GM12878 (cell line): ENCODE measurements at regions not wholly inside any gene's neighbourhood (a gene's known extent, or its start where the extent isn't known, plus 50 kb on each side); places are given as distances from the start of the nearest gene placed in this dataset.

ENCODE experiments used
- ATAC-seq: fragments of 200-7000 bp; cut with Tn5 transposase; 3 replicates; pipeline ENCODE4 v1.9.1; 2020; ENCODE audit warnings: mild to moderate bottlenecking, moderate library complexity
- BruUV-seq: library from RNA; stranded (reverse); fragments of 400-500 nt; replicated peaks from 2 replicates; lab custom pipeline; 2021; lab: Mats Ljungman, UMichigan
- CTCF ChIA-PET: fragments of 300-600 bp; sonication (Branson Sonifier 250); formaldehyde crosslinking; extraction: SDS; loops from one replicate; lab custom pipeline; 2021; ENCODE audit warnings: inconsistent platforms; lab: Yijun Ruan, JAX
- POLR2A ChIA-PET: fragments of 350-600 bp; formaldehyde crosslinking; extraction: SDS; loops from one replicate; lab custom pipeline; 2021; ENCODE audit warnings: inconsistent platforms; lab: Charles Lee
- RAD21 ChIA-PET: fragments of 300-600 bp; sonication (Branson Sonifier 250); formaldehyde crosslinking; loops from one replicate; lab custom pipeline; 2023; ENCODE audit warnings: antibody characterized with exemption; ENCODE audit not compliant: unreplicated experiment; lab: Charles Lee
- SMC1A ChIA-PET: fragments of 300-600 bp; sonication (Branson Sonifier 250); formaldehyde crosslinking; loops from one replicate; lab custom pipeline; 2023; ENCODE audit not compliant: unreplicated experiment, uncharacterized antibody; lab: Charles Lee
- DNase-seq: peaks from one replicate; pipeline ENCODE4 v3.0.0-alpha.2; 2011; ENCODE audit warnings: low read depth, low spot score
- FAIRE-seq: peaks from 3 replicates; lab custom pipeline; 2011; peaks lifted over from hg19 to GRCh38; lab: Jason Lieb, UNC
- H2AFZ ChIP-seq: 2 replicates; pipeline ENCODE4 v1.6.0; 2011; ENCODE audit warnings: low read depth, low read length, control low read depth; ENCODE audit not compliant: control insufficient read depth
- H3K27ac ChIP-seq: 2 replicates; pipeline ENCODE4 v1.5.1; 2011; ENCODE audit warnings: control low read depth; ENCODE audit not compliant: control insufficient read depth, insufficient read depth
- H3K27me3 ChIP-seq, 2 experiments: replicated peaks in 1 of 2; 2 replicates each; pipeline versions ENCODE4 v1.6.0 to v1.6.1; 2011; ENCODE audit warnings: low read length in 1 of 2; ENCODE audit not compliant: control insufficient read depth in 2 of 2, insufficient read depth in 2 of 2
- H3K36me3 ChIP-seq, 2 experiments: 2 replicates each; pipeline ENCODE4 v1.5.1; 2011; ENCODE audit warnings: low read length in 1 of 2; ENCODE audit not compliant: control insufficient read depth in 2 of 2, insufficient read depth in 2 of 2
- H3K4me1 ChIP-seq: 2 replicates; pipeline ENCODE4 v1.6.1; 2011; ENCODE audit warnings: mild to moderate bottlenecking, low read length, moderate library complexity, mixed read lengths; ENCODE audit not compliant: control insufficient read depth, insufficient read depth
- H3K4me2 ChIP-seq: 2 replicates; pipeline ENCODE4 v1.6.0; 2011; ENCODE audit warnings: control low read depth; ENCODE audit not compliant: control insufficient read depth, insufficient read depth
- H3K4me3 ChIP-seq: fragments of 200-600 bp; sonication (generic); 2 replicates; pipeline ENCODE4 v1.5.1; 2016
- H3K79me2 ChIP-seq: 2 replicates; pipeline ENCODE4 v1.6.0; 2011; ENCODE audit warnings: low read length; ENCODE audit not compliant: control insufficient read depth, insufficient read depth
- H3K9ac ChIP-seq: 2 replicates; pipeline ENCODE4 v1.8.0; 2011; ENCODE audit warnings: low read length, control low read depth, mixed read lengths; ENCODE audit not compliant: control insufficient read depth, insufficient read depth
- H3K9me3 ChIP-seq: replicated peaks from 3 replicates; pipeline ENCODE4 v1.5.1; 2011; ENCODE audit warnings: mild to moderate bottlenecking, low read length; ENCODE audit not compliant: control insufficient read depth, insufficient read depth
- H4K20me1 ChIP-seq: 2 replicates; pipeline ENCODE4 v1.6.0; 2011; ENCODE audit not compliant: control insufficient read depth, insufficient read depth
- ATF3 ChIP-seq: IDR thresholded peaks from 2 replicates; pipeline ENCODE4 v1.6.1; 2011; ENCODE audit warnings: low read depth, mild to moderate bottlenecking, low read length, moderate library complexity, borderline replicate concordance; ENCODE audit errors: extremely low read depth
- CHD2 ChIP-seq: IDR thresholded peaks from 2 replicates; pipeline ENCODE4 v1.6.1; 2011; ENCODE audit warnings: low read depth, low read length, improper control_type of control experiment, borderline replicate concordance
- E4F1 ChIP-seq: fragments of 450-650 bp; IDR thresholded peaks from 2 replicates; pipeline ENCODE4 v1.6.1; 2018; ENCODE audit warnings: borderline replicate concordance, mild to moderate bottlenecking; ENCODE audit not compliant: partially characterized antibody
- EZH2 ChIP-seq: IDR thresholded peaks from 2 replicates; pipeline ENCODE4 v1.6.1; 2012; ENCODE audit warnings: low read depth, mild to moderate bottlenecking, control low read depth, inconsistent platforms, low read length, borderline replicate concordance; ENCODE audit not compliant: control insufficient read depth
- FOS ChIP-seq: IDR thresholded peaks from 3 replicates; pipeline ENCODE4 v1.6.1; 2011; ENCODE audit warnings: borderline replicate concordance; ENCODE audit not compliant: insufficient read length; ENCODE audit errors: extremely low read depth
- FOXM1 ChIP-seq: IDR thresholded peaks from 2 replicates; pipeline ENCODE4 v1.6.1; 2012; ENCODE audit warnings: low read depth, mild to moderate bottlenecking, inconsistent platforms, low read length, moderate library complexity
- HDGF ChIP-seq: fragments of 450-650 bp; IDR thresholded peaks from 2 replicates; pipeline ENCODE4 v1.6.1; 2016; ENCODE audit warnings: antibody characterized with exemption
- IRF4 ChIP-seq: IDR thresholded peaks from 2 replicates; pipeline ENCODE4 v1.6.1; 2011; ENCODE audit warnings: low read depth, low read length
- MLLT1 ChIP-seq: fragments of 450-650 bp; IDR thresholded peaks from 2 replicates; pipeline ENCODE4 v1.6.1; 2016; ENCODE audit warnings: mild to moderate bottlenecking
- NBN ChIP-seq: fragments of 450-650 bp; IDR thresholded peaks from 2 replicates; pipeline ENCODE4 v1.6.1; 2016
- POLR2A ChIP-seq: IDR thresholded peaks from 2 replicates; pipeline ENCODE4 v1.6.1; 2011; ENCODE audit warnings: low read depth, mild to moderate bottlenecking, low read length
- RUNX3 ChIP-seq: IDR thresholded peaks from 2 replicates; pipeline ENCODE4 v1.6.1; 2012; ENCODE audit warnings: low read length, inconsistent platforms
- SIX5 ChIP-seq: IDR thresholded peaks from 2 replicates; pipeline ENCODE4 v1.6.1; 2011; ENCODE audit warnings: mild to moderate bottlenecking, low read depth, low read length, moderate library complexity; ENCODE audit not compliant: severe bottlenecking
- SMARCA5 ChIP-seq: fragments of 450-650 bp; IDR thresholded peaks from 2 replicates; pipeline ENCODE4 v1.6.1; 2017; ENCODE audit warnings: mild to moderate bottlenecking
- SREBF2 ChIP-seq: IDR thresholded peaks from 2 replicates; pipeline ENCODE4 v1.6.1; 2012; ENCODE audit warnings: mild to moderate bottlenecking, low read length
- SUZ12 ChIP-seq: fragments of 200-600 bp; sonication (generic); IDR thresholded peaks from one replicate; pipeline ENCODE4 v1.6.1; 2018; ENCODE audit warnings: antibody characterized with exemption, mild to moderate bottlenecking; ENCODE audit not compliant: unreplicated experiment
- USF2 ChIP-seq: IDR thresholded peaks from 2 replicates; pipeline ENCODE4 v1.6.1; 2011; ENCODE audit warnings: low read depth, low read length, improper control_type of control experiment, borderline replicate concordance
- WGBS: methylation state at CpG from one replicate; pipeline ENCODE4 v1.1.6; 2016; ENCODE audit warnings: low lambda C conversion rate; ENCODE audit not compliant: insufficient replicate concordance, insufficient coverage; ENCODE audit errors: missing lambda C conversion rate; 5-methylcytosine and 5-hydroxymethylcytosine counted together
- in situ Hi-C: fragments of 300-500 bp; cut with MboI; formaldehyde crosslinking; loops from 9 replicates; pipeline ENCODE4 v1.14.3; 2018; ENCODE audit warnings: mixed read lengths
- intact Hi-C: fragments of 100-400 bp; cut with micrococcal nuclease; formaldehyde crosslinking; loops from one replicate; pipeline ENCODE4 v1.14.2; 2022; ENCODE audit not compliant: unreplicated experiment
- TF ChIP-seq, protein P1 (sequence below): fragments of 450-650 bp; formaldehyde crosslinking; IDR thresholded peaks from 2 replicates; pipeline ENCODE4 v1.4.0; 2020; ENCODE audit warnings: mild to moderate bottlenecking, moderate library complexity

GRCh38 chr10:25117757-25118156, 57.0 kb upstream of the GPR158 start:
- Histone ChIP-seq H3K27ac (no peak overlapping the region), H3K79me2 (no peaks in the 10 kb centered on the region), H3K9ac (no peak overlapping the region)
- intact Hi-C loops = loop anchor here (10.0 kb wide), 1 partner anchor 597 kb away; no protein-coding TSS in a partner anchor
- ChIA-PET RAD21 (no interaction called here), POLR2A (no interaction called here)
- no peak for TF ChIP-seq IRF4
- TF ChIP-seq SUZ12 = no peak
- TF ChIP-seq, protein P1, sequence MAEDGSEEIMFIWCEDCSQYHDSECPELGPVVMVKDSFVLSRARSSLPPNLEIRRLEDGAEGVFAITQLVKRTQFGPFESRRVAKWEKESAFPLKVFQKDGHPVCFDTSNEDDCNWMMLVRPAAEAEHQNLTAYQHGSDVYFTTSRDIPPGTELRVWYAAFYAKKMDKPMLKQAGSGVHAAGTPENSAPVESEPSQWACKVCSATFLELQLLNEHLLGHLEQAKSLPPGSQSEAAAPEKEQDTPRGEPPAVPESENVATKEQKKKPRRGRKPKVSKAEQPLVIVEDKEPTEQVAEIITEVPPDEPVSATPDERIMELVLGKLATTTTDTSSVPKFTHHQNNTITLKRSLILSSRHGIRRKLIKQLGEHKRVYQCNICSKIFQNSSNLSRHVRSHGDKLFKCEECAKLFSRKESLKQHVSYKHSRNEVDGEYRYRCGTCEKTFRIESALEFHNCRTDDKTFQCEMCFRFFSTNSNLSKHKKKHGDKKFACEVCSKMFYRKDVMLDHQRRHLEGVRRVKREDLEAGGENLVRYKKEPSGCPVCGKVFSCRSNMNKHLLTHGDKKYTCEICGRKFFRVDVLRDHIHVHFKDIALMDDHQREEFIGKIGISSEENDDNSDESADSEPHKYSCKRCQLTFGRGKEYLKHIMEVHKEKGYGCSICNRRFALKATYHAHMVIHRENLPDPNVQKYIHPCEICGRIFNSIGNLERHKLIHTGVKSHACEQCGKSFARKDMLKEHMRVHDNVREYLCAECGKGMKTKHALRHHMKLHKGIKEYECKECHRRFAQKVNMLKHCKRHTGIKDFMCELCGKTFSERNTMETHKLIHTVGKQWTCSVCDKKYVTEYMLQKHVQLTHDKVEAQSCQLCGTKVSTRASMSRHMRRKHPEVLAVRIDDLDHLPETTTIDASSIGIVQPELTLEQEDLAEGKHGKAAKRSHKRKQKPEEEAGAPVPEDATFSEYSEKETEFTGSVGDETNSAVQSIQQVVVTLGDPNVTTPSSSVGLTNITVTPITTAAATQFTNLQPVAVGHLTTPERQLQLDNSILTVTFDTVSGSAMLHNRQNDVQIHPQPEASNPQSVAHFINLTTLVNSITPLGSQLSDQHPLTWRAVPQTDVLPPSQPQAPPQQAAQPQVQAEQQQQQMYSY (CRISPR knock-in tag) = no peak
- no peak for TF ChIP-seq NBN
- no peak for TF ChIP-seq CHD2
- no peak for TF ChIP-seq RUNX3
- TF ChIP-seq SIX5 = no peak
- TF ChIP-seq MLLT1 = no peak
- TF ChIP-seq HDGF = no peak
- TF ChIP-seq ATF3 = no peak
- no peak for TF ChIP-seq EZH2
- no peak for TF ChIP-seq FOXM1
- no peak for TF ChIP-seq USF2
- TF ChIP-seq SMARCA5 = no peak
- no peak for TF ChIP-seq POLR2A
- TF ChIP-seq FOS = no peak
- TF ChIP-seq E4F1 = no peak
- no peak for TF ChIP-seq SREBF2
- TF ChIP-seq, all 136 proteins: peak for 0
- no peak overlapping the region for H2AFZ ChIP-seq
- H3K9me3 ChIP-seq = no peaks in the 10 kb centered on the region
- FAIRE-seq = no peak
- 37% methylated on average over 6 of the region's 6 CpGs for WGBS
- no peak overlapping the region for H3K4me2 ChIP-seq
- ATAC-seq = no peak
- no TSS peak for BruUV-seq
- H4K20me1 ChIP-seq = no peaks in the 10 kb centered on the region
- no peaks in the 10 kb centered on the region for H3K4me1 ChIP-seq
- no peaks in the 10 kb centered on the region for H3K36me3 ChIP-seq
- no peaks in the 10 kb centered on the region for H3K27me3 ChIP-seq
- in situ Hi-C loops = no loop called here
- SMC1A ChIA-PET = no interaction called here
- no peak overlapping the region for H3K4me3 ChIP-seq
- CTCF ChIA-PET = no interaction called here
- no peak for DNase-seq
